ENCODE measurements at regions not wholly inside any gene's neighbourhood (a gene's known extent, or its start where the extent isn't known, plus 50 kb on each side); places are given as distances from the start of the nearest gene placed in this dataset.

DNA sequence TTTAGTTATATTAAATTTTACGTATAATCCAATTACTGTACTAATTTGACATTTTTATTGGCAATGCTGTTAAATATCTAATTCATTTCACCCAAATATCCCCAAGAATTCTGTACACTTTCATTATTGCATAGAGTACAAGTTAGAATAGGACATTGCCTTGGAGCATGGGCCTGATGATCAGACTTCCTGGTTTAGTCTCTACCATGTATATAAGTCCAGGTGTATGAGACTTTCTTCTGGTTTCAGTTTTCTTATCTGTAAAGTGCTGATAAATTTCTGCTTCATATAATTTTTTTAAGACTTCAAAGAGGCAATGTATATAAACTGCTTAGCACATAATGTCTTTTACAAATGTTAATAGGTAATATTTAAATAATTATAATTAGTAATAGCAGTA, 179.4 kb downstream of the KLF12 start:
- H3K9me3 Mint-ChIP-seq = no peaks in the 10 kb centered on the region
- no peak overlapping the region for H3K4me3 Mint-ChIP-seq
- no peak overlapping the region for H3K27ac Mint-ChIP-seq
- DNase-seq (ENCODE audit: low spot score in 2 of 2, unreplicated experiment in 2 of 2) = no peak
- no peaks in the 10 kb centered on the region for H3K36me3 Mint-ChIP-seq
- H3K4me1 Mint-ChIP-seq = peaks cover 5% of the 10 kb centered on the region
- no peaks in the 10 kb centered on the region for H3K27me3 Mint-ChIP-seq (ENCODE audit: low read depth)
- TF ChIP-seq, protein P1, sequence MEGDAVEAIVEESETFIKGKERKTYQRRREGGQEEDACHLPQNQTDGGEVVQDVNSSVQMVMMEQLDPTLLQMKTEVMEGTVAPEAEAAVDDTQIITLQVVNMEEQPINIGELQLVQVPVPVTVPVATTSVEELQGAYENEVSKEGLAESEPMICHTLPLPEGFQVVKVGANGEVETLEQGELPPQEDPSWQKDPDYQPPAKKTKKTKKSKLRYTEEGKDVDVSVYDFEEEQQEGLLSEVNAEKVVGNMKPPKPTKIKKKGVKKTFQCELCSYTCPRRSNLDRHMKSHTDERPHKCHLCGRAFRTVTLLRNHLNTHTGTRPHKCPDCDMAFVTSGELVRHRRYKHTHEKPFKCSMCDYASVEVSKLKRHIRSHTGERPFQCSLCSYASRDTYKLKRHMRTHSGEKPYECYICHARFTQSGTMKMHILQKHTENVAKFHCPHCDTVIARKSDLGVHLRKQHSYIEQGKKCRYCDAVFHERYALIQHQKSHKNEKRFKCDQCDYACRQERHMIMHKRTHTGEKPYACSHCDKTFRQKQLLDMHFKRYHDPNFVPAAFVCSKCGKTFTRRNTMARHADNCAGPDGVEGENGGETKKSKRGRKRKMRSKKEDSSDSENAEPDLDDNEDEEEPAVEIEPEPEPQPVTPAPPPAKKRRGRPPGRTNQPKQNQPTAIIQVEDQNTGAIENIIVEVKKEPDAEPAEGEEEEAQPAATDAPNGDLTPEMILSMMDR (IDR thresholded peaks at IDR 0.05; ENCODE audit: unreplicated experiment) = no peak

DNA sequence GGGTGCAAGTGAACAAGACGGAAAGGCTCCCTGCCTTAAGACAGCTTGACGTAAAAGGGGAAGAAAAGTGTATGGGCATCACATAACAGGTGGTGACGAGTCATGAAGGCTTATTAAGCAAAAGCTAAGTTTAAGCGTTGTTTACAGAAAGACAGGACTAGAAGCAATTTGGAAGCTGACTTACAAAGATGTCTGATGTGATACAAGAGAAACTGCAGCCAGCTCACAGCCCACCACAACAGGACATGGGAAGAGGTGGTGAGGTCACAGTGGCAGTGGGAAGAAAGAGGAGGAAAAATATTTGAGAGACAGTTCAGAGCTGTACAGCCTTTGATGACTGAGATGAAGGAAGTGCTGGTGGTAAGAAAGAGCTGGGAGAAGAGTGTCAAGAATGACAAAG, 181.6 kb downstream of the KLF12 start:
- DNase-seq (ENCODE audit: low spot score in 2 of 2, unreplicated experiment in 2 of 2) = no peak
- Mint-ChIP-seq H3K4me1 (peaks cover 10% of the 10 kb centered on the region), H3K27ac (no peak overlapping the region), H3K9me3 (no peaks in the 10 kb centered on the region), H3K4me3 (no peak overlapping the region), H3K36me3 (no peaks in the 10 kb centered on the region), H3K27me3 (ENCODE audit: low read depth) (no peaks in the 10 kb centered on the region)
- TF ChIP-seq, protein P1 (IDR thresholded peaks at IDR 0.05; ENCODE audit: unreplicated experiment) = no peak

DNA sequence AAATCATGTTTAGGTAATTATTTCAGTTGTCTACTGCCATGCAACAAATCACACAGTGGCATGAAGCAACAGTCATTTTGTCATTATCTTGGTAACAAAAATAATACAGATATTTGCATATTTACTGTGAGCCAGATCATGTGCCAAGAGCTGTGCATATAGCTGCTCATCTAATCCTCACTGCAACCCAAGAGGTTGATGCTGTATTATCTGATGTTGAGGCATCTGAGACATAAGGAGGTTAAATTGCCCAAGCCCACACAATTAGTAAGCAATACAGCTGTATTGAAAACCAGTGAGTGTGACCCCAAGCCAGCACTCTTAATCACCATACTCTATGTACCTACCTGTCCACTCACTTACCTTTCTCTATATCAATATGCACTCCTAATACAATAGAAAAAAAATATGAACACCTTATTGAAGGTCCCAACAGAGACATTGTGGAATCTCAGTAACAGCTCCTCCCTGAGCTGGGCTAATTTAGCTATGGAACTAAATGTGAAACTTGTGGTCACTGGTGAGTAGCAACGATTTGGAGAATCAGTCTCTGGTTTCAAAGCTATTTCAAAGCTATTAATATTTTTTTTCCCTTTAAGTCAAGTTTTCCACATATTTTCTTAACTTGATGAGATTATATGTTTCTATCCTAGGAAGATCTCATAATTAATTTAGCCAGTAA, 185.2 kb downstream of the KLF12 start:
- H3K27ac Mint-ChIP-seq = no peak overlapping the region
- H3K9me3 Mint-ChIP-seq = no peaks in the 10 kb centered on the region
- H3K4me3 Mint-ChIP-seq = no peak overlapping the region
- no peaks in the 10 kb centered on the region for H3K36me3 Mint-ChIP-seq
- H3K4me1 Mint-ChIP-seq = peaks cover 18% of the 10 kb centered on the region
- no peaks in the 10 kb centered on the region for H3K27me3 Mint-ChIP-seq (ENCODE audit: low read depth)
- no peak for DNase-seq (ENCODE audit: low spot score in 2 of 2, unreplicated experiment in 2 of 2)
- TF ChIP-seq, protein P1 (IDR thresholded peaks at IDR 0.05; ENCODE audit: unreplicated experiment) = no peak

DNA sequence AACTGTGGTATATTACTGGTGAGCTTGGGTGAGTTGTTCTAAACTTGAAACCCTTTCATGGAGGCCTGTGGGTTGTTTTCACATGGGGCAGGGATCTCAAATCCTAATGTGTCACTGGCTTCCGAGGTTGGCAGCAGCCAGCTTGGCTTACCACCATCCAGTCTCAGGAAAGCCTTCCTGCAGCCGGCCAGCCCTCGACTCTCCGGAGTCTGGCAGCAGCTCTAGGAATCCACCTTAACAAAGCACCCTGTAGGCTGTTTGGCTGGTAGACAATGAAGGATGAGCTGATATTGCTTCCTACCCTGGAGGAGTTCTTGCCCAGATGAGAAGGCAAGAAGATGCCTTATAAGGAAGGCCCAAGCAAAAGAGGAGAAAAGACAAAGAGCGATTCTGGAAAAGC, 188.3 kb downstream of the KLF12 start:
- no peaks in the 10 kb centered on the region for H3K9me3 Mint-ChIP-seq
- TF ChIP-seq, protein P1 (IDR thresholded peaks at IDR 0.05; ENCODE audit: unreplicated experiment) = no peak
- no peaks in the 10 kb centered on the region for H3K27me3 Mint-ChIP-seq (ENCODE audit: low read depth)
- no peak overlapping the region for H3K4me3 Mint-ChIP-seq
- DNase-seq (ENCODE audit: low spot score in 2 of 2, unreplicated experiment in 2 of 2) = no peak
- peaks cover 11% of the 10 kb centered on the region for H3K36me3 Mint-ChIP-seq
- peaks cover 25% of the 10 kb centered on the region for H3K4me1 Mint-ChIP-seq
- peak overlapping the region; percentile 35 for H3K27ac Mint-ChIP-seq

DNA sequence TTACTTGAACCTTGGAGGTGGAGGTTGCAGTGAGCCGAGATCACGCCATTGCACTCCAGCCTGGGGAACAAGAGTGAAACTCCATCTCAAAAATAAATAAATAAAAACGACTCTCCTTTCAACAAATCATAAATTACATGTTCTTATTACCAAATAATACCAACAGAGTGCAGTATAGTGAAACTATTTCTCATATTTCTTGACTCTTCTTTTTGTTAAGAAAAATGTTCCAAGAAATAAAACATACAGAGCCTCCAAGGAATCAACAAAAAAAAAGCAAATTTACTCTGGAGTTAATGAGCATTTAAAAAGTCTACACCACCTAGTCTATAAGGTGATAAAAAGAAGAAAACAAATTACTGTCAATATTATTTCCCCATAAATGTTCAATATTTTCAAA, 188.8 kb downstream of the KLF12 start:
- Mint-ChIP-seq H3K4me1 (peaks cover 25% of the 10 kb centered on the region), H3K27ac (peak overlapping the region; percentile 35), H3K9me3 (no peaks in the 10 kb centered on the region), H3K36me3 (peaks cover 14% of the 10 kb centered on the region), H3K4me3 (no peak overlapping the region), H3K27me3 (ENCODE audit: low read depth) (no peaks in the 10 kb centered on the region)
- DNase-seq (ENCODE audit: low spot score in 2 of 2, unreplicated experiment in 2 of 2) = no peak
- TF ChIP-seq, protein P1 (IDR thresholded peaks at IDR 0.05; ENCODE audit: unreplicated experiment) = peak; percentile 36

DNA sequence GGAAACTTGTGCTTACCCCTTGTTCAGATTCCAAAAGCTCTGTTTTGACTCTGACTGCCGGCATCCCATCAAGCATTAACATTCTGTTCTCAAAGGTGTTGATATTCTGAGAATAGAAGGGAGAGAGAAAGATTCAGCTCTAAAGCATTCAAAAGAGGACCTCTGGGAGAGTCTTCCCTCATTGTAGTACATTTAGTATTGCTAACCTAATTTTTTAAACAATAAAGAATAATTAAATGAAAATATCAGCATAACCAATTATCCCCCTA, 190.3 kb downstream of the KLF12 start:
- no peak for DNase-seq (ENCODE audit: low spot score in 2 of 2, unreplicated experiment in 2 of 2)
- Mint-ChIP-seq H3K27me3 (ENCODE audit: low read depth) (no peaks in the 10 kb centered on the region), H3K4me1 (peaks cover 19% of the 10 kb centered on the region), H3K4me3 (no peak overlapping the region), H3K27ac (no peak overlapping the region), H3K9me3 (no peaks in the 10 kb centered on the region), H3K36me3 (peaks cover 15% of the 10 kb centered on the region)
- TF ChIP-seq, protein P1 (IDR thresholded peaks at IDR 0.05; ENCODE audit: unreplicated experiment) = no peak

Measured in mesothelial cell of epicardium (in vitro differentiated cells).